ENCODE measurements at regions not wholly inside any gene's neighbourhood (a gene's known extent, or its start where the extent isn't known, plus 50 kb on each side); places are given as distances from the start of the nearest gene placed in this dataset.

GRCh38 chr5:136724161-136724560 is 358.8 kb upstream of the TRPC7 start:
- Histone ChIP-seq H3K4me3 (ENCODE audit: low read depth, low read length) (no peak overlapping the region), H3K36me3 (ENCODE audit: insufficient read depth) (no peaks in the 10 kb centered on the region), H3K4me1 (ENCODE audit: insufficient read depth) (no peaks in the 10 kb centered on the region), H3K27ac (ENCODE audit: low read depth) (no peak overlapping the region)
- no peak for DNase-seq (ENCODE audit: extremely low spot score)
- 92% methylated on average over 2 of the region's 2 CpGs for WGBS

- Histone ChIP-seq H3K36me3 (ENCODE audit: insufficient read depth) (no peaks in the 10 kb centered on the region), H3K27ac (ENCODE audit: low read depth) (no peak overlapping the region), H3K4me3 (ENCODE audit: low read depth, low read length) (no peak overlapping the region), H3K4me1 (ENCODE audit: insufficient read depth) (no peaks in the 10 kb centered on the region)
- 91% methylated on average over 1 of the region's 1 CpG for WGBS
- DNase-seq (ENCODE audit: extremely low spot score): no peak
Observed at GRCh38 chr5:136722581-136722980, 357.2 kb upstream of the TRPC7 start.

- Histone ChIP-seq H3K27ac (ENCODE audit: low read depth) (no peak overlapping the region), H3K4me3 (ENCODE audit: low read depth, low read length) (no peak overlapping the region), H3K36me3 (ENCODE audit: insufficient read depth) (no peaks in the 10 kb centered on the region), H3K4me1 (ENCODE audit: insufficient read depth) (no peaks in the 10 kb centered on the region)
- DNase-seq (ENCODE audit: extremely low spot score): no peak
- WGBS: 81% methylated on average over 4 of the region's 4 CpGs
Observed at GRCh38 chr5:136722086-136722485, 356.7 kb upstream of the TRPC7 start.

GRCh38 chr5:136720674-136721073 is 355.3 kb upstream of the TRPC7 start:
- no peak overlapping the region for H3K27ac ChIP-seq (ENCODE audit: low read depth)
- WGBS: 48% methylated on average over 2 of the region's 2 CpGs
- H3K4me1 ChIP-seq (ENCODE audit: insufficient read depth): no peaks in the 10 kb centered on the region
- no peaks in the 10 kb centered on the region for H3K36me3 ChIP-seq (ENCODE audit: insufficient read depth)
- H3K4me3 ChIP-seq (ENCODE audit: low read depth, low read length): no peak overlapping the region
- no peak for DNase-seq (ENCODE audit: extremely low spot score)

GRCh38 chr5:136717917-136718316 is 352.6 kb upstream of the TRPC7 start:
- Histone ChIP-seq H3K4me1 (ENCODE audit: insufficient read depth) (no peaks in the 10 kb centered on the region), H3K4me3 (ENCODE audit: low read depth, low read length) (no peak overlapping the region), H3K27ac (ENCODE audit: low read depth) (no peak overlapping the region), H3K36me3 (ENCODE audit: insufficient read depth) (no peaks in the 10 kb centered on the region)
- no peak for DNase-seq (ENCODE audit: extremely low spot score)

GRCh38 chr5:136714286-136714685 is 348.9 kb upstream of the TRPC7 start:
- Histone ChIP-seq H3K4me1 (ENCODE audit: insufficient read depth) (no peaks in the 10 kb centered on the region), H3K4me3 (ENCODE audit: low read depth, low read length) (no peak overlapping the region), H3K36me3 (ENCODE audit: insufficient read depth) (no peaks in the 10 kb centered on the region), H3K27ac (ENCODE audit: low read depth) (no peak overlapping the region)
- no peak for DNase-seq (ENCODE audit: extremely low spot score)
- 94% methylated on average over 1 of the region's 1 CpG for WGBS

- no peaks in the 10 kb centered on the region for H3K36me3 ChIP-seq (ENCODE audit: insufficient read depth)
- no peaks in the 10 kb centered on the region for H3K4me1 ChIP-seq (ENCODE audit: insufficient read depth)
- no peak overlapping the region for H3K4me3 ChIP-seq (ENCODE audit: low read depth, low read length)
- H3K27ac ChIP-seq (ENCODE audit: low read depth): no peak overlapping the region
- DNase-seq (ENCODE audit: extremely low spot score): no peak
Observed at GRCh38 chr5:136712628-136713027, 347.3 kb upstream of the TRPC7 start.

GRCh38 chr5:136710834-136711233 is 345.5 kb upstream of the TRPC7 start:
- Histone ChIP-seq H3K27ac (ENCODE audit: low read depth) (no peak overlapping the region), H3K4me3 (ENCODE audit: low read depth, low read length) (no peak overlapping the region), H3K36me3 (ENCODE audit: insufficient read depth) (no peaks in the 10 kb centered on the region), H3K4me1 (ENCODE audit: insufficient read depth) (no peaks in the 10 kb centered on the region)
- 87% methylated on average over 3 of the region's 3 CpGs for WGBS
- DNase-seq (ENCODE audit: extremely low spot score): no peak

- Histone ChIP-seq H3K27ac (ENCODE audit: low read depth) (no peak overlapping the region), H3K4me3 (ENCODE audit: low read depth, low read length) (no peak overlapping the region), H3K4me1 (ENCODE audit: insufficient read depth) (no peaks in the 10 kb centered on the region), H3K36me3 (ENCODE audit: insufficient read depth) (no peaks in the 10 kb centered on the region)
- WGBS: 94% methylated on average over 1 of the region's 1 CpG
- DNase-seq (ENCODE audit: extremely low spot score): no peak
Observed at GRCh38 chr5:136703706-136704105, 338.4 kb upstream of the TRPC7 start.

GRCh38 chr5:136703036-136703435 is 337.7 kb upstream of the TRPC7 start:
- WGBS: 74% methylated on average over 2 of the region's 2 CpGs
- no peak overlapping the region for H3K4me3 ChIP-seq (ENCODE audit: low read depth, low read length)
- H3K27ac ChIP-seq (ENCODE audit: low read depth): no peak overlapping the region
- H3K4me1 ChIP-seq (ENCODE audit: insufficient read depth): no peaks in the 10 kb centered on the region
- no peak for DNase-seq (ENCODE audit: extremely low spot score)
- H3K36me3 ChIP-seq (ENCODE audit: insufficient read depth): no peaks in the 10 kb centered on the region

- Histone ChIP-seq H3K4me3 (ENCODE audit: low read depth, low read length) (no peak overlapping the region), H3K27ac (ENCODE audit: low read depth) (no peak overlapping the region), H3K4me1 (ENCODE audit: insufficient read depth) (no peaks in the 10 kb centered on the region), H3K36me3 (ENCODE audit: insufficient read depth) (no peaks in the 10 kb centered on the region)
- no peak for DNase-seq (ENCODE audit: extremely low spot score)
- 79% methylated on average over 1 of the region's 1 CpG for WGBS
Observed at GRCh38 chr5:136701191-136701590, 335.8 kb upstream of the TRPC7 start.

- Histone ChIP-seq H3K36me3 (ENCODE audit: insufficient read depth) (no peaks in the 10 kb centered on the region), H3K27ac (ENCODE audit: low read depth) (no peak overlapping the region), H3K4me1 (ENCODE audit: insufficient read depth) (no peaks in the 10 kb centered on the region), H3K4me3 (ENCODE audit: low read depth, low read length) (no peak overlapping the region)
- DNase-seq (ENCODE audit: extremely low spot score): no peak
- WGBS: 39% methylated on average over 7 of the region's 7 CpGs
Observed at GRCh38 chr5:136699651-136700050, 334.3 kb upstream of the TRPC7 start.

- DNase-seq (ENCODE audit: extremely low spot score): no peak
- H3K4me1 ChIP-seq (ENCODE audit: insufficient read depth): no peaks in the 10 kb centered on the region
- 78% methylated on average over 5 of the region's 5 CpGs for WGBS
- no peak overlapping the region for H3K4me3 ChIP-seq (ENCODE audit: low read depth, low read length)
- H3K27ac ChIP-seq (ENCODE audit: low read depth): no peak overlapping the region
- no peaks in the 10 kb centered on the region for H3K36me3 ChIP-seq (ENCODE audit: insufficient read depth)
Observed at GRCh38 chr5:136698970-136699369, 333.6 kb upstream of the TRPC7 start.

- Histone ChIP-seq H3K4me3 (ENCODE audit: low read depth, low read length) (no peak overlapping the region), H3K27ac (ENCODE audit: low read depth) (no peak overlapping the region), H3K36me3 (ENCODE audit: insufficient read depth) (no peaks in the 10 kb centered on the region), H3K4me1 (ENCODE audit: insufficient read depth) (no peaks in the 10 kb centered on the region)
- DNase-seq (ENCODE audit: extremely low spot score): no peak
- 67% methylated on average over 4 of the region's 4 CpGs for WGBS
Observed at GRCh38 chr5:136694258-136694657, 328.9 kb upstream of the TRPC7 start.

- H3K27ac ChIP-seq (ENCODE audit: low read depth): no peak overlapping the region
- no peak for DNase-seq (ENCODE audit: extremely low spot score)
- no peak overlapping the region for H3K4me3 ChIP-seq (ENCODE audit: low read depth, low read length)
- 86% methylated on average over 2 of the region's 2 CpGs for WGBS
- H3K4me1 ChIP-seq (ENCODE audit: insufficient read depth): no peaks in the 10 kb centered on the region
- H3K36me3 ChIP-seq (ENCODE audit: insufficient read depth): no peaks in the 10 kb centered on the region
Observed at GRCh38 chr5:136689552-136689951, 324.2 kb upstream of the TRPC7 start.
